HG02973 (cell line): ENCODE measurements at regions not wholly inside any gene's neighbourhood (a gene's known extent, or its start where the extent isn't known, plus 50 kb on each side); places are given as distances from the start of the nearest gene placed in this dataset.

Experiments used
- ATAC-seq: cut with Tn5 transposase; IDR thresholded peaks from one replicate; pipeline ENCODE4 v1.9.1; 2021; ENCODE audit warnings: moderate library complexity; ENCODE audit not compliant: unreplicated experiment

DNA sequence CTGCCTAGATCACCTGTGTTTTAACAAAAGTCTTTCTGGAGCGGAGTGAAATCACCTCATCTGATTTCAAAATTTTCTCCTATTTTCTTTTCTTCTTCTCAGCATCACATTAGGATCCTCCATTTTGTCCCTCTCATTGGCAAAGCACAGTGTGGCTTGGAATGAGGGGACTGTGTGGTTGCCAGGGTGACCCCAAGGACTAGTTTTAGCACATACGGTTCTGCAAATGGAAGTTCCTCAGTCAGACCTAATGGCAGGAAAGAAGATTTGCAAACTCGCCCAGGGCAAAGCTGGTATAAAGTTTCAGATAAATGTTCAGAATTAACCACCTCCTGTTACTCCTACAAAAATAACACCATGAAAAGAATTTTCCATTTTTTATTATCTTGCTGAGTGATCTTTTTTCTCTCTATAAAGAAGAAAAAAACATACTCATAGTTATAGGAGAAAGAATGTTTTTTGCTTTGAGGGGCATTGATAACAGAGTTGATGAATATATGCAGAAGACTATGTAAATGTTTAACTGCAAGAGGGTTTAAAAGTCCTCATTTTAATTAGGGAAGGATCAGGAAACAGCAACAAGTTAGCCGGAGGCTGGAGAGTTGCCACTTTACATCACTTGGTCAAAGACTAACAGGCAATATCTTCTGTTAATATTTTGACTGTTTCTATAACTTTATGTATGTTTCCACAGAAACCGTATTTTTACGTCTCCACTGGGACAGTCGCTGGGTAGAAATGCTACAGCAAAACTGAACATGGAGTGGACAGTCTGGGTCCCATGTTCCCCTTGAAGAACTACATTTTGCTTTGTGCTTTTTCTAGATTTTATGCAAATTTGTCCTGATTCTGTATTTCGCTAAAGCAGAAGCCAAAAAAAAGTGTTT is 257.8 kb downstream of the NR2F1-AS1 start:
- ATAC-seq: no peak

DNA sequence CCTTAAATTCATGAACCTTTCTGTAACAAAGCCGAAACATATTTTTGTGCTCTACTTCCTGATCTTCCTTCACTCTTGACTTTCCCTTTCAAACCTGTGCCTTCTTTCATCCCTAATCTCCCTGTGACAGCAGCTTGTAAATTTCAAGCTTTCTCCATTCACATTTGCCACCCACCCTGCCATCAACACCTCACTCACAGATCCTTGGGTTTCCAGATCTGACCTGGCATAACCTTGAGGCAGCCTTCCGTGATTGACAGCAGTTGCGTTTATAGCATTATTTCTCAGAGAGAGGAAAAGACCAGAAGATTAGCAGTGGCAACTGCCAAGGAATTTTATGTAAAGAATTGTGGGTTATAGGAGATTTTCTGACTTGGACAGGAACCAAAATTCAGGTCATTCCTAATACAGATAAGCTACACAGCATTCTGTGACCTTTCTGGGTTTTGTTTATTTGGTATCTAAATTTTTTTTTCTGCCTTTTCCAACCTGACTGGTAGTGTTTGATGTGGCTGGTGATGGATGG is 260.0 kb downstream of the NR2F1-AS1 start:
- ATAC-seq: no peak

- ATAC-seq: no peak
Measured at GRCh38 chr5:93313672-93314071, 267.3 kb downstream of the NR2F1-AS1 start.

- ATAC-seq: no peak
Measured at GRCh38 chr5:93311881-93312280, 269.1 kb downstream of the NR2F1-AS1 start.

- ATAC-seq: no peak
Measured at GRCh38 chr5:93307557-93307956, 273.5 kb downstream of the NR2F1-AS1 start.

- ATAC-seq: no peak
Measured at GRCh38 chr5:93305984-93306383, 275.0 kb downstream of the NR2F1-AS1 start.

DNA sequence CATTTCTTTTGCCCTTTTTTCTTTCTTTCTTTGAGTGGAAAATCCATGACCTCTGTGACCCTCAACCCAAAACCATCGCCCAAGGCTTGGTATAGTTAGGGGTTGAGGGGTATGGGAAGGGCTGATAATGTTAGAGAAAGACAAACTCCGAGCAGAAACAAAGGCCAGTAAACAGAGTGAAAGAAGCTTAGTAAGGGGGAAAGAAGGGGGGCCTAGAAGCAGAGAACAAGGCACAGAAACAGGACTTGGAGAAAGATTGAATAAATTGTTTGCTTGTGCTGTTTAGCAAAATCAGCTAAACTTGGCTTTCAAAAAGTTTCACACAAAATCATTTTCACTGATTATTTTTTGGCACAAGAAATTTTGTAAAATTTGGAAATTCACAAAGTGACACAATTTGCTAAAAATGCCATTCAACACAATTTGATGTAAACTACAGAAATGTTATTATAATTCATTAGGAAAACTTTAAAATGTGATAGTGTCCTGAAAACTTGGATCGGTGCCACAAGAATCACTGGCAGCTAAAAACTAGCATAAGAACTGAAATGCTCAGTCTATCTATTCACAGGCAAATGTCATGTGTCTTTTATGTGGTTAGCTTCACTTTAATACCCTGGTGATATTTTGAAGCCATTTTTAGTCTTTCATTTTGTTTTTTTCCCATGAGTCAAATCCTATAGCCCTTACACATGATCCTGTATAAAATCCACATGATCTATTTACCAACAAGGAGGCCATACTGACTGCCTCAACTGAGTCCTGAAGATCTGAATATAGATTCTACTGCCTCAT is 276.4 kb downstream of the NR2F1-AS1 start:
- ATAC-seq: no peak

GRCh38 chr5:93303291-93303691 is 277.7 kb downstream of the NR2F1-AS1 start:
- ATAC-seq: no peak

DNA sequence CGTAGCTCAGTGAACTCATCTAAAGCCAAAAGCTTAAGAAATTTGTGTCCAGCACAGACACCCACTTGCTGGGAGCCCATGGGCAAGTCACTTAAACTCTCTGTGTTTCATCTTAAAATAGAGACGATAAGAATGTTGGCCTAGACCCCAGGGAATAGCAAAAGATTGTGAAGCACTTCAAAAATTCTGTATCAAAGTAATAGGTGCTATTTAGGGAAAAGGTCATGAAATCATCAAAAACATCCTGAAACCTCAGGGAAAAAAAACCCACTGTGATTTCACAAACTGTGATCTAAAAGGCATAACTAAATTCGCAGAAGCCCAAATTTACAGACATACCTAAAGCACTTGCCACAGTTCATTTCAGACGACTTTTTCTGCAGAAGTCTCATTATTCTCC is 278.3 kb downstream of the NR2F1-AS1 start:
- no peak for ATAC-seq

DNA sequence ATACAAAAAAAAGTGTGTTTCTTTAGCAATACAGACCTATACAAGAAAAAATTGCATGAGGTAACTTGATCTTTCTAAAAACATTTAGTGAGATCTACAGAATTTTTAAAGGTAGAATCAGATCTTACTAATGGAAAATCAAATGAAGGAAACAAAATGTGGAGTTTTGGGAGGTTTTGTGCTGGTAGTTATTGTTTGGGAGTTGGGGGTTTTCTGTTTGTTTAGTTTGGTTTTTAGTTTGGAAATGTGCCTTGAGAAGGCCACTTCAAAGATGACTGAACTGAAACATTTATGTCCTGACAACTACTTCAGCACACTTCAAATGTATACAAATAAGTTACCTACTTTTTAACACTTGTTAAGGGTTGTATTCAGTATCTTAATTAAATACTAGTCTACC is 280.1 kb downstream of the NR2F1-AS1 start:
- ATAC-seq: no peak

- no peak for ATAC-seq
Measured at GRCh38 chr5:93300309-93300923, 280.6 kb downstream of the NR2F1-AS1 start.

DNA sequence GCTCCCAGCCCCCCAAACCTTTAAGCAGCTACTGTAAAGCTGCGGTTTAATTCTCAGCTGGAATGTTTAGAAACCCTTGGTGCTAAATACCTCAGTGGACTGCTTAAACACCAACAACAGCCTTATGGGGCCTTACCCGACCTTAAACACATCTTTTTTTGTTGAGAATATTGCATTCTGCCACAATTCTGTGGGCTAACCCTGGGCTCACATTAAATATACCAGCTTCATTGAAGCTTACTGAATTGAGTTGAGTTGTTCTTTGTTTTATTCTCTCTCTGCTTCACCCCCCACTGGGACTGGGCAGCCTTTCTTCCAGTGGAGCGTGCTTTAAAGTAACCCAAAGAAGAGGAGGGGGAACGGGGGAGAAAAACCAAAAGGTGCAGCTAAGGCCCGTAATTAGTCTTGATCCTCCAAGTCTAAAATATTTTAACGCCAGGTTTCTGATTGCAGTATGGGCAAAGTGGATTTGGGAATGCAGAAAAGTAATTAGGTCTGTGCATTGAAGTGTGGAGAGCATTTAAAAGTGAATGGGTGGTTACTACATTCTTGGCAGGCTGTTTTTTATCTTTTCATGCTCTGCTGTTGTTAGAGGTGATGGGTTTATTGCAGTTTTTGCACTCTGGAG is 281.2 kb downstream of the NR2F1-AS1 start:
- ATAC-seq: no peak

- no peak for ATAC-seq
Measured at GRCh38 chr5:93297116-93297515, 283.9 kb downstream of the NR2F1-AS1 start.

- ATAC-seq: no peak
Measured at GRCh38 chr5:93296338-93296737, 284.7 kb downstream of the NR2F1-AS1 start.

DNA sequence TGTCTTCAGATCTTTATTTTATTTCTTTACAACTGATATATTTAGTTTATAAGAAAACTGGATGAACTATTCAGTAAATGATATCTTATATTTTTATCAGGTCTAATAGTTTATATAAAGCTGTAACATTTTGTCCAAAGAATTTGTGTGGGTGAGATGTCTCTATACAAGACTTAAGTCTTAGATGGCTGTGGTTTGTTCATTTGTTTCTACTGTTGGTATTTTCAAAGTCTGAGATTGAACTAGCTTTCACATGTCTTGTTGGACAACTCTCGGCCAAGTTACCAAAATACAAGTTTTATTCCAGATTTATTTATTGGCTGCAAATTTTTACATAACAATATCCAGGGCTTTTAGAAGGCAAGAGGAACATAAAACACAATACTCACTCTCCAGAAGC is 286.0 kb downstream of the NR2F1-AS1 start:
- no peak for ATAC-seq

DNA sequence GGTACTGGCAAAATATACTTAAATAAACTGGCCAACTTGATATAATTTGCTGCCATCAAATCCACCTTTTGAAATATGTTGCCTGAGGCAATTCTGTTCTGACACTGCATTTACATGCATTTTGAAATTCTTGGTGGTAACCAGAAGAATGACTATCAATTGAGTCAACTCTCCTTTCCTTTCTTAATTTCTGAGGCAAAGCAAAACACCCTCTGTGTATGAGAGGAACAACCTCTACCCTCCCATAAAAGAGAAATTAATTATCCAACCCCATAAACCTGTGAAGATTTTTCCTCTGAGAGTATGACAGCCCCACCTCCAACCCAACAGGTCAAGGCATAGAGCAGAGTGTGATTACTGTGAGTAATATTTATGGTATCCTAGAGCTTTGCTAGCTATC is 286.8 kb downstream of the NR2F1-AS1 start:
- no peak for ATAC-seq

DNA sequence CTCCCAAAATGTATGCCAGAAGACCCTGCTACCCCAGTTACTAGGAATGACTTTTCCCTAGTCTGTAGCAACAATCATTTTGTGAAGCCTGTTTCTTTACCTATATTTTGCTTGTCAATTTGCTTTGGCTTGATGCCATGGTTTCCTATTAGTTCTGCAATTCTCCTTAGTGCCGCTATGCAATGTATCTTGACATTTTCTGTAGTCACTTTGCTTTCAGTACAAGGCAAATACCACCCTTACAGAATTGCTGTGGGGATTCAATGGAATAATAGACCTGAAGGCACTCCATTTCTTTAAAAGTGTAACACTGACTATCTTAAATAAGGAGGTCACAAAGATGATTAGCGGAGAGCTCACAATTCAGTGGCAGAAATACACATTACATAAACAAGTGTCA is 291.1 kb downstream of the NR2F1-AS1 start:
- no peak for ATAC-seq

- ATAC-seq: no peak
Measured at GRCh38 chr5:93285461-93285860, 295.6 kb downstream of the NR2F1-AS1 start.

DNA sequence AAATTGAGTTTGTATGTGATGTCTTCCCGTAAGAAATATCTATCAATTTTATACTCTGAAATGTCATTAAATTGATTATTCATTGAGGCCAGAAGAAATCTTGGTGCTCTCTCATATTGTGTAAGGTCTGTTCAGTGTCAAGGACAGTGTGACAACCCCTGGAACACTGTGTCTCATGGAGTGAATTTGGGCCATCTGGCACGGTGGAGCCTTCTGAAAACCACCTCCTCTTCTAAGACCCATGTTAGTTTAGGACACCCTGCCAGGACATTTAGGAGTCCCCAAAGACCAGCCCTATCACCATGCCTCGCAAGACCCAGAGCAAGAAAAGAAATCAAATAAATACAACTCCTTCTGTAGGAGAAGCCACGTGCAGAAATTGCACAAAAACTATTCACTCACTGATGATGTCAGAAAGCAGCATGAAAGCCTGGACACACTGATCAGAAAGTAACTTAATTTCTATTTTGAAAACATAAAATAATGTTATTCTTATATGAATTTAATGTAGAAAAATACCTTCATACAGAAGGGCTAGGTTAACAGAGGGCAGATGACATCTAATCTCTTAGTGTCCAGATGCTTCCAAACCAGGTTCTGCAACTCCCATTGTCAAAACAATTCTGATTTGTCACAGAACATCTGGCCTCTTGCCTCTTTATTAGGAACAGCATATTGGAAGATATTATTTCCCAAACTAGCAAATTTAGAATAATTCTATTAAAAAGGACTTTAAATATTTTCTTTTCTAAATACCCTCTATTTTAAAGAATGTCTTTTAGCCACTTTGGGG is 298.8 kb downstream of the NR2F1-AS1 start:
- ATAC-seq: no peak

DNA sequence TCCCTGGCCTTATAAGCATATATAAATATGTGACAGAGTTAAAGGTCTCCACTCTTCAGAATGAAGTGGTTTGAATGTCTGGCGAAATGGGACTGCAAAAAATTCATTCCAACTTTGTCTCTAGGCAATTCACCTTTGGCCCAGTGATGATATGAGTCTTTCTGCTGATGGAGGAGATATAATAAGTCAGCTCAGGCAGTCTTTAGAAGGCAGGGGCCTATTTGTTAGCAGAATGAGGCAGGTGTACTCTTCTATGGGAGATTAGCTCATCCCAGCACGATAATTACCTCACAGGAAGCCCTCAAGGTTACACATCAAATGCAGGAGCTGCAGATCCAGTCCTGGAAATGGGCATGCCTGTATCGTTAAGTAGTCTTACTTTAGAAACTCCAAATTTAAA is 300.5 kb downstream of the NR2F1-AS1 start:
- ATAC-seq: no peak
